ENCODE measurements at regions not wholly inside any gene's neighbourhood (a gene's known extent, or its start where the extent isn't known, plus 50 kb on each side); places are given as distances from the start of the nearest gene placed in this dataset.
"Not testable (repeated sequence)": the region's sequence is repeated elsewhere in the genome, so short reads cannot be mapped to it uniquely, and the experiment has no call there.

- DNase-seq = not testable (repeated sequence)
Observed at GRCh38 chr9:87049929-87050608, 102.8 kb upstream of the GAS1 start.

- no peak for DNase-seq
Observed at GRCh38 chr9:87054999-87055686, 107.8 kb upstream of the GAS1 start.

GRCh38 chr9:87059772-87060171, 112.5 kb upstream of the GAS1 start:
- no peak for DNase-seq

GRCh38 chr9:87062746-87063145, 115.4 kb upstream of the GAS1 start:
- no peak for DNase-seq

- DNase-seq = no peak
Observed at GRCh38 chr9:87063246-87063645, 115.9 kb upstream of the GAS1 start.

- DNase-seq = no peak
Observed at GRCh38 chr9:87063871-87064270, 116.6 kb upstream of the GAS1 start.

- no peak for DNase-seq
Observed at GRCh38 chr9:87064311-87064710, 117.0 kb upstream of the GAS1 start.

- DNase-seq = no peak
Observed at GRCh38 chr9:87065981-87066380, 118.7 kb upstream of the GAS1 start.

GRCh38 chr9:87067426-87067825, 120.1 kb upstream of the GAS1 start:
- DNase-seq = no peak

- no peak for DNase-seq
Observed at GRCh38 chr9:87068177-87068840, 121.0 kb upstream of the GAS1 start.

- DNase-seq = no peak
Observed at GRCh38 chr9:87069690-87070089, 122.4 kb upstream of the GAS1 start.

GRCh38 chr9:87070336-87070735, 123.0 kb upstream of the GAS1 start:
- DNase-seq = no peak

- no peak for DNase-seq
Observed at GRCh38 chr9:87071473-87071872, 124.2 kb upstream of the GAS1 start.

GRCh38 chr9:87073692-87074091, 126.4 kb upstream of the GAS1 start:
- DNase-seq = no peak

GRCh38 chr9:87075537-87075936, 128.2 kb upstream of the GAS1 start:
- DNase-seq = no peak

GRCh38 chr9:87076825-87077224, 129.5 kb upstream of the GAS1 start:
- no peak for DNase-seq

- DNase-seq = no peak
Observed at GRCh38 chr9:87077986-87078385, 130.7 kb upstream of the GAS1 start.

- DNase-seq = no peak
Observed at GRCh38 chr9:87080512-87081264, 133.4 kb upstream of the GAS1 start.

- DNase-seq = no peak
Observed at GRCh38 chr9:87081503-87081902, 134.2 kb upstream of the GAS1 start.

- no peak for DNase-seq
Observed at GRCh38 chr9:87083986-87084385, 136.7 kb upstream of the GAS1 start.

GRCh38 chr9:87084407-87084806, 137.1 kb upstream of the GAS1 start:
- no peak for DNase-seq

- DNase-seq = no peak
Observed at GRCh38 chr9:87085073-87085472, 137.8 kb upstream of the GAS1 start.

GRCh38 chr9:87085521-87085920, 138.2 kb upstream of the GAS1 start:
- DNase-seq = no peak
